ENCODE measurements at regions not wholly inside any gene's neighbourhood (a gene's known extent, or its start where the extent isn't known, plus 50 kb on each side); places are given as distances from the start of the nearest gene placed in this dataset.

DNA sequence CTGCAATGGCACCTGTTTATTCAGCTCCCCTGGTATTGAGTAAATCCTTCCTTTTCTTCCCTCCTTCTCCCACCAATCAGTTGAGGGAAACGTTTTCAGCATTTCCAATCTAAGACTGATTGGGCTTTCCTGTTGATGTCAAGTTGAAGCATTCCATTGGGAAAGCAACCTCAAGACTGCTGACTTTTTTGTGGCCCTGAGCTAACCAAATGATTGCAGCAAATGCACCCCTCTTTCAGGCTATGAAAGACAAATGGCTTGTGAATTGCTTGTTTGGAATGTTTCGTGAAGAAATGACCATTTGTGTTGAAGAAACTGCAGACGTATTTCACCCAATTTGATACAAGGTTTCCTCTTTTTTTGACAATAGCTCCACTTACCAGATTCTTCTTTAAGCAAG is 303.5 kb downstream of the EPHA4 start:
- H3K27ac ChIP-seq, result no peak overlapping the region
- TF ChIP-seq, protein P1, sequence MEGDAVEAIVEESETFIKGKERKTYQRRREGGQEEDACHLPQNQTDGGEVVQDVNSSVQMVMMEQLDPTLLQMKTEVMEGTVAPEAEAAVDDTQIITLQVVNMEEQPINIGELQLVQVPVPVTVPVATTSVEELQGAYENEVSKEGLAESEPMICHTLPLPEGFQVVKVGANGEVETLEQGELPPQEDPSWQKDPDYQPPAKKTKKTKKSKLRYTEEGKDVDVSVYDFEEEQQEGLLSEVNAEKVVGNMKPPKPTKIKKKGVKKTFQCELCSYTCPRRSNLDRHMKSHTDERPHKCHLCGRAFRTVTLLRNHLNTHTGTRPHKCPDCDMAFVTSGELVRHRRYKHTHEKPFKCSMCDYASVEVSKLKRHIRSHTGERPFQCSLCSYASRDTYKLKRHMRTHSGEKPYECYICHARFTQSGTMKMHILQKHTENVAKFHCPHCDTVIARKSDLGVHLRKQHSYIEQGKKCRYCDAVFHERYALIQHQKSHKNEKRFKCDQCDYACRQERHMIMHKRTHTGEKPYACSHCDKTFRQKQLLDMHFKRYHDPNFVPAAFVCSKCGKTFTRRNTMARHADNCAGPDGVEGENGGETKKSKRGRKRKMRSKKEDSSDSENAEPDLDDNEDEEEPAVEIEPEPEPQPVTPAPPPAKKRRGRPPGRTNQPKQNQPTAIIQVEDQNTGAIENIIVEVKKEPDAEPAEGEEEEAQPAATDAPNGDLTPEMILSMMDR (IDR thresholded peaks at IDR 0.05), result no peak
- no peaks in the 10 kb centered on the region for H3K36me3 ChIP-seq
- no peaks in the 10 kb centered on the region for H3K27me3 ChIP-seq
- no peak for ATAC-seq
- peaks cover 0 to 1% of the 10 kb centered on the region in 2 donors for H3K9me3 ChIP-seq
- DNase-seq, result no peak
- H3K4me1 ChIP-seq, result no peaks in the 10 kb centered on the region
- H3K4me3 ChIP-seq, result no peak overlapping the region
- intact Hi-C loops (cut with DNase I), result no loop called here

DNA sequence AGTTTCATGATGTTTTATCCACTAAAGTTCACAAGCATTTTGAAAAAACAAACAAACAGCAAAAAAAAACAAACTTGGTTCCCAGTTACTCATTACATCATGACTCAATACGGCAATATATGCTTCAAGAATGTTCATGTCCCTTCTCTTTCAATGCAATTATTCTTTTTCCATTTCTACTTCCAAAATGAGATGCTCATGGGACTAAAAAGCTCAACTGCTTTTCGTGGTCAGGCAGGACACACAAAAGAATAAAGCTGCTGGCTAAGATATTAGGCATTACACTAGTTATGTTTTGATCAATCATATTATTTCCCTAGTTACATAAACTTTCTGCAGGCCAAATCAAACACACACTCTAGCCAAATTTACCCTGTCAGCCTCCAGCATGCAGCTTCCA is 301.3 kb downstream of the EPHA4 start:
- H3K4me3 ChIP-seq, result no peak overlapping the region
- ATAC-seq (no peak), DNase-seq (no peak)
- no peaks in the 10 kb centered on the region for H3K4me1 ChIP-seq
- no peaks in the 10 kb centered on the region for H3K36me3 ChIP-seq
- TF ChIP-seq, protein P1 (IDR thresholded peaks at IDR 0.05), result no peak
- intact Hi-C loops (cut with DNase I), result no loop called here
- H3K9me3 ChIP-seq, result peaks cover 0 to 1% of the 10 kb centered on the region in 2 donors
- H3K27ac ChIP-seq, result no peak overlapping the region
- no peaks in the 10 kb centered on the region for H3K27me3 ChIP-seq

DNA sequence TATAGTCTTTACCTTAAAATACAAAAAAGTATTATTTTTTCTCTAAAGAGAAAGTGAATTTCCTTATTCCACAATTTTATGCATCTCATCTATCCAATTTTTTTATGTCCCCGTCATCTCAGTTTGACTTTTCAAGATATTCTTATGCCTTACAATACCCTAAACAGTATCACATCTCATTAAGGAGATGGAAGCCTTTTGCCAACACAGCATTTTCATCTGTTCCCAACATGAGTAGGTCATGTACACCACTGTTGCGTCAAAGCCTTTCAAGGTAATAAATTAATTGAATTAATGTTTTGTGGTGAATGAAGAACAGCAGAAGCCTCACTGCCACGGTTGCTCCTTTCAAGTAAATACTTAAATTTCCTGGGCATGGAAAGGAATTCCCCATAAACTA is 299.4 kb downstream of the EPHA4 start:
- ATAC-seq, result no peak
- intact Hi-C loops (cut with DNase I), result no loop called here
- Histone ChIP-seq H3K27ac (no peak overlapping the region), H3K27me3 (no peaks in the 10 kb centered on the region), H3K4me3 (no peak overlapping the region), H3K9me3 (peaks cover 0 to 1% of the 10 kb centered on the region in 2 donors), H3K36me3 (no peaks in the 10 kb centered on the region), H3K4me1 (no peaks in the 10 kb centered on the region)
- DNase-seq, result no peak
- TF ChIP-seq, protein P1 (IDR thresholded peaks at IDR 0.05), result no peak

DNA sequence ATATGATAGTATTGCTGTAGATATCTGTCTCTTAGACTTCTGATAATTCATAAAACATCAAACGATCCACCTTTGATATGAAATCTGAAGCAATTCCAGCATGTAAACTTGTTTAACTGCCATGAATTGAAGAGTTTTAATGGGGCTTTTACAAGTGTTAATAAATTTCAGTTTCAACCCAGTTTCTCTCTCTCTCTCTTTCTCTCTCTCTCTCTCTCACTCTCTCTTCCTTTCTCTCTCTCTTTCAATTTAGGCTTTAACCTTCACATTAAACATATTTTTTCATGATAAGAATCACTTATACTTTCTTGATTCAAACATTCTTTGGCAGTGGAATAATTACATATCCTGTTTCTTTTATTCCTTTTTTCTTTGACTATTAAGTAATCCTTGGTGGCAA is 296.1 kb downstream of the EPHA4 start:
- intact Hi-C loops (cut with DNase I), result no loop called here
- Histone ChIP-seq H3K36me3 (no peaks in the 10 kb centered on the region), H3K4me3 (no peak overlapping the region), H3K27me3 (no peaks in the 10 kb centered on the region), H3K9me3 (no peaks in the 10 kb centered on the region), H3K4me1 (no peaks in the 10 kb centered on the region), H3K27ac (no peak overlapping the region)
- DNase-seq (no peak), ATAC-seq (no peak)
- TF ChIP-seq, protein P1 (IDR thresholded peaks at IDR 0.05), result no peak

DNA sequence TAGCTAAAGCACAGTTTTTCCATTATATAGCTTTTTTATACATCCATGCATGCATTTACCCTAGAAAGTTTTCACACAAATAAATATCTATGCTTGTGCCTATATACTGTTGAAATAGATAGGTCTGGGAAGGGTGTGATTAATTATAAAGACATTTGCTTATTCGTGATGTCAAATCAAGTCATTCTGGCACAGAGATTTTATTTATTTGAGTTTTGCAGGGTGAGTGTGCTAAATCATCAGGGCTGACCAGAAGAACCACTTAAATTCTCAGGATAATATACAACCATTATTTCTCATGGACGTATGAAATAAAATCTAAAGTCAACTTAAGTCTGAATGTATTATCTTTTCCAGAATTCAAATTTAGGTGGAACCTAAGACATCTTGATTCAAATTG is 295.5 kb downstream of the EPHA4 start:
- Histone ChIP-seq H3K27ac (no peak overlapping the region), H3K4me1 (no peaks in the 10 kb centered on the region), H3K4me3 (no peak overlapping the region), H3K9me3 (no peaks in the 10 kb centered on the region), H3K36me3 (no peaks in the 10 kb centered on the region), H3K27me3 (no peaks in the 10 kb centered on the region)
- DNase-seq (no peak), ATAC-seq (no peak)
- intact Hi-C loops (cut with DNase I), result no loop called here
- TF ChIP-seq, protein P1 (IDR thresholded peaks at IDR 0.05), result no peak
